ENCODE measurements at regions not wholly inside any gene's neighbourhood (a gene's known extent, or its start where the extent isn't known, plus 50 kb on each side); places are given as distances from the start of the nearest gene placed in this dataset.

GRCh38 chr22:49585461-49586243 lies 242.0 kb downstream of the BRD1 start:
- in situ Hi-C loops (cut with HindIII; ENCODE audit: low sequenced_read_pairs), result no loop called here
- H3K4me3 ChIP-seq (ENCODE audit: low read depth, low read length), result no peak overlapping the region
- DNase-seq (ENCODE audit: low read depth), result no peak
- no peak for TF ChIP-seq CTCF (IDR thresholded peaks at IDR 0.05; ENCODE audit: low read depth, low read length, missing control alignments)

GRCh38 chr22:49583886-49584505 lies 243.7 kb downstream of the BRD1 start:
- in situ Hi-C loops (cut with HindIII; ENCODE audit: low sequenced_read_pairs), result no loop called here
- no peak for TF ChIP-seq CTCF (IDR thresholded peaks at IDR 0.05; ENCODE audit: low read depth, low read length, missing control alignments)
- no peak overlapping the region for H3K4me3 ChIP-seq (ENCODE audit: low read depth, low read length)
- no peak for DNase-seq (ENCODE audit: low read depth)

GRCh38 chr22:49583341-49583740 lies 244.3 kb downstream of the BRD1 start:
- DNase-seq (ENCODE audit: low read depth), result no peak
- no peak overlapping the region for H3K4me3 ChIP-seq (ENCODE audit: low read depth, low read length)
- no peak for TF ChIP-seq CTCF (IDR thresholded peaks at IDR 0.05; ENCODE audit: low read depth, low read length, missing control alignments)
- in situ Hi-C loops (cut with HindIII; ENCODE audit: low sequenced_read_pairs), result no loop called here

GRCh38 chr22:49582678-49583077 lies 245.0 kb downstream of the BRD1 start:
- no peak for TF ChIP-seq CTCF (IDR thresholded peaks at IDR 0.05; ENCODE audit: low read depth, low read length, missing control alignments)
- in situ Hi-C loops (cut with HindIII; ENCODE audit: low sequenced_read_pairs), result no loop called here
- no peak overlapping the region for H3K4me3 ChIP-seq (ENCODE audit: low read depth, low read length)
- DNase-seq (ENCODE audit: low read depth), result no peak

GRCh38 chr22:49582181-49582580 lies 245.5 kb downstream of the BRD1 start:
- H3K4me3 ChIP-seq (ENCODE audit: low read depth, low read length), result no peak overlapping the region
- in situ Hi-C loops (cut with HindIII; ENCODE audit: low sequenced_read_pairs), result no loop called here
- TF ChIP-seq CTCF (IDR thresholded peaks at IDR 0.05; ENCODE audit: low read depth, low read length, missing control alignments), result no peak
- DNase-seq (ENCODE audit: low read depth), result no peak

- in situ Hi-C loops (cut with HindIII; ENCODE audit: low sequenced_read_pairs), result no loop called here
- DNase-seq (ENCODE audit: low read depth), result no peak
- TF ChIP-seq CTCF (IDR thresholded peaks at IDR 0.05; ENCODE audit: low read depth, low read length, missing control alignments), result no peak
- no peak overlapping the region for H3K4me3 ChIP-seq (ENCODE audit: low read depth, low read length)
Observed at GRCh38 chr22:49580024-49580423, 247.6 kb downstream of the BRD1 start.
